ENCODE measurements at regions not wholly inside any gene's neighbourhood (a gene's known extent, or its start where the extent isn't known, plus 50 kb on each side); places are given as distances from the start of the nearest gene placed in this dataset.

GRCh38 chr5:143571642-143572624 lies 168.4 kb upstream of the NR3C1 start:
- TF ChIP-seq CTCF (IDR thresholded peaks at IDR 0.05) (no peak), EZH2 (IDR thresholded peaks at IDR 0.05) (no peak)
